AG09319 (cell line): ENCODE measurements at regions not wholly inside any gene's neighbourhood (a gene's known extent, or its start where the extent isn't known, plus 50 kb on each side); places are given as distances from the start of the nearest gene placed in this dataset.

ENCODE experiments used
- DNase-seq: peaks from one replicate; pipeline ENCODE4 v3.0.0-alpha.2; 2010; ENCODE audit warnings: low read depth; ENCODE audit errors: extremely low read depth
- CTCF ChIP-seq: IDR thresholded peaks from 2 replicates; pipeline ENCODE4 v1.5.1; 2011; ENCODE audit warnings: low read depth, mild to moderate bottlenecking, inconsistent platforms, low read length, moderate library complexity

DNA sequence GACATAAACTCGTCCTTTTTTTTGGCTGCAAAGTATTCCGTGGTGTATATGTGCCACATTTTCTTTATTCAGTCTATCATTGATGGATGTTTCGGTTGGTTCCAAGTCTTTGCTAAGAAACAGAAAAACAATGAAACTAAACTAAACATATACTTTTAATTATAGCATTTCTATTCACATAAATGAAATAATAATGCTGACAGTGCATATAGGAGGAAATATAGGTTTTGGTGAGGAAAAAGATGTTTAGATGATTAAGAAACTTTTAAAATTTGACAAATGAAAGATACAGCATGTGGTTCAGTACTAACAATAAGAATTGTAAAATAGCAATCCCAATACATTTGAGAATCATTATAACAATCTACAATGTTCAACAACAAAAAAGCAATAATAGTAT, 1094.5 kb upstream of the CDH6 start:
- DNase-seq: no peak
- TF ChIP-seq CTCF: no peak

DNA sequence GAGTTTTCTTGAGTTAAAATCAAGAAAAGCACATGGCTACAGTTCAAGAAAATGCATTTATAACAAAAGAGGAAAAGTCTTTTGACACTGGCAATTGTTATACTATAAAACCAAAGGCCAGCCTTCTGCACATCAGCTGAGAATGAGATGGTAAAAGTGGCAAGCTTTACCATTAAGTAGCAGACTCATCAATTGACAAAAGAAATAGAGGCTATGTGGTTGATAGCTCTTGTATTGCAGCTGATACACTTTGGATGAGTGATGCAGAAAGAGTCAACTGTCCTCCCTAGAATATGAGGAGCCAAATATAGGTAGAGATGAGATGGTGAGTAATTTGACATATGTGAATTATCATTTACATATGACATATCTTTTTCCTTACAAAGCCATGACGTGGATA, 1100.9 kb upstream of the CDH6 start:
- no peak for TF ChIP-seq CTCF
- DNase-seq: no peak

DNA sequence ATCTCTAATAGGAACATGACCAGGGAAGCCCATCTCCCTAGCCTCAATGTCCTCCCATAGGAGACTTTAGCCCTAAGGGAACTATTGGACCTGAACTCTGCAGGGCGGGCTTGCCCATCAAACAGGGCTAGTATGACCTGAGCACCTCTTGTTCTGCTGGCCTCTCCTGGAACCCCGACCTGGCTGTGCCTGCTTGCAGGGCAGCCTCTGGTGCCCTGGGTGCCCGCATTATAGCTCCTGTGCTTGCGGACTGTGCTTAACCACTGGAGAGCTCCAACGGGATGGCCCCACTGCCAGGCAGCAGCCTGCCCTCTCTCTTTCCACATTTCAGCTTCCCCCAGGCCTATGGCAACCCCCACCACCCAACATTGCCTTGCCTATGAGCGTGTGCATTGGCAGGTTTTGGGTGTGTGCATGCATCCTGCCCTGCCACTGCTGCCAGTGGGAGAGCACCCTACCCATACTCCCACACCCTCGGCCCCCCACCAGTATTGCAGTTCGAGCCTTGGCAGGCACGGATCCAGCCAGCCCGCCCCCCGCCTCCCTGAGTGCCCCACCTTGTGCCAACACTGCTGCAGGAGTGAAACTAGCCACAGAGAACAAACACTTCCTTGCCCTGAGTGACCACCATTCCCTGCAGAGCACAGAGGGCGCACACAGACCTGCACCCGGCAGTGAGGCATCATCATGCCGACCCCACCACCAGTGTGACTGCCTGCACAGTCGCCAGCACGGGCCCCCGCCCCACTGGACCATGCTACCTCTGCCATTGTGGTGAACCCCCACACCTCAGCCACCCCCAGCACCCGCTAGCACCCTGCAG, 1123.8 kb upstream of the CDH6 start:
- no peak for TF ChIP-seq CTCF
- no peak for DNase-seq

DNA sequence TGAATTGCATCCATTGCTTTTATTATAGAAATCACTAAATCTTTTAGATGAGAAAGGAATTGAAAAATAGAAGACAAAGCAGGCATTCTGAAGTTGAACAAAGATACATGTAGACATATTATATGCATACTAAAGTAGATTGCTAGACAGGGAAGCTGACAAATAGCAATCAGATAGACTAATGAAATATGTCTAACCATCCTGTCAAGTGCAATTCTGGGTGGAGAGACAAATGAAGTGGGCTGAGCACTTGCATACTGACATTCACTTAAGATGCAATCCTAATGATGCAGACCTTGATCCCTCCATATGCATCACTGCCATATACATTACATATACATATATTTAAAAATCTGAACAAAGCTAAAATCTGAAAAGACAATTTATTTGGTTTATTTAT, 1130.0 kb upstream of the CDH6 start:
- no peak for DNase-seq
- TF ChIP-seq CTCF: no peak

GRCh38 chr5:30051976-30052375, 1141.5 kb upstream of the CDH6 start:
- no peak for DNase-seq
- TF ChIP-seq CTCF: no peak

DNA sequence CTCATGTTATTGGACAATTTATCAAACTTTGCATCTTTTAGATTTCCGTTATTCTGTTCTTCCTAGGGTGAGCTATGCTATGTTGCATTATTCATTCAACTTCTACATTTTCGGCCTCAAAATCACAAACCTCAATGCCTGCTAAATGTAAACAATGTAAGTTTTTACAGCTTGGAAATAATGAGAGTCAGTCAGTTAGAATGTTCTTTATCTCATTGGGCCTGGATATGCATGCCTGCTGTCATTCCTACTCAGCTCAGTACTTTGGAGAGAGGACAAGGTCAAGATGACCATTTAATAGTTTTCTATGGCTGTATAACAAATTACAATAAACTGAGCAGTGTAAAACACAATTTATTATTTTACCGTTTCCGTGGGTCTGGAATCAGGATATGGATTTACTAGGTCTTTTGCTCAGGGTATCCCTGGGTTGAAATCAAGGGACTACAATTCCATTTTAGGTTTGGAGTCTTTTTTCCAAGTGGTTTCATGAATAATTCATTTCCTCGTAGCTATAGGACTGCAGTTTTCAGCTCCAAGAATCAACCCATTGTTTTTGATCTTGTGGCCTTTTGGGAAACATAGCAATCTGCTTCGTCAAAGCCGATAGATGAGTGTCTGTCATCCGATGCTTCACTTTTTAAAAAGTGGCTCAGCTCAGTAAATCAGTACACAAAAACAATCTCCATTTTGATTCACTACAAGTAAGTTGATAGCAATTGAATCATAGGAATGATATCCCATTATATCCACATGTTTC, 1143.2 kb upstream of the CDH6 start:
- DNase-seq: no peak

More for the DNA sequence above, 1143.2 kb upstream of the CDH6 start:
- no peak for TF ChIP-seq CTCF
